Stomach (tissue), 8 donors: ENCODE measurements at regions not wholly inside any gene's neighbourhood (a gene's known extent, or its start where the extent isn't known, plus 50 kb on each side); places are given as distances from the start of the nearest gene placed in this dataset.

Experiments used
- DNase-seq, 2 donors: peaks; one replicate each; pipeline versions ENCODE4 v3.0.0 to v3.0.0-alpha.2; 2013 to 2019
- H3K27ac ChIP-seq, 5 donors: fragments of 200-600 bp in 4 of 5; sonication (generic) in 4 of 5; one replicate each; pipeline ENCODE4 v1.5.1; 2013 to 2019; ENCODE audit warnings: mild to moderate bottlenecking in 1 of 5, moderate library complexity in 1 of 5
- H3K27me3 ChIP-seq, 3 donors: fragments of 200-600 bp; sonication (generic); one replicate each; pipeline ENCODE4 v1.5.1; 2017 to 2019; ENCODE audit warnings: mixed run types in 1 of 3
- H3K36me3 ChIP-seq, 4 donors: fragments of 200-600 bp; sonication (generic); 1 replicate in 3 of 4; 2 replicates in 1 of 4; pipeline ENCODE4 v1.5.1; 2016 to 2019
- H3K4me1 ChIP-seq, 4 donors: fragments of 200-600 bp; sonication (generic); one replicate each; pipeline ENCODE4 v1.5.1; 2016 to 2019
- H3K4me3 ChIP-seq, 4 donors: fragments of 200-600 bp; sonication (generic) in 3 of 4; one replicate each; pipeline ENCODE4 v1.5.1; 2016 to 2019; ENCODE audit warnings: mild to moderate bottlenecking in 1 of 4
- H3K9me3 ChIP-seq, 4 donors: fragments of 200-600 bp; sonication (generic); one replicate each; pipeline ENCODE4 v1.5.1; 2016 to 2019
- CTCF ChIP-seq, 7 experiments: fragments of 450-650 bp in 4 of 7; fragments of 200-600 bp in 3 of 7; sonication (generic) in 3 of 7; IDR thresholded peaks; one replicate each; pipeline ENCODE4 v1.5.1; 2016 to 2019; ENCODE audit warnings: antibody characterized with exemption in 7 of 7, control low read depth in 2 of 7, mild to moderate bottlenecking in 1 of 7
- EP300 ChIP-seq: sonication (generic); formaldehyde crosslinking; IDR thresholded peaks from one replicate; pipeline ENCODE4 v1.6.1; 2017; ENCODE audit warnings: antibody characterized with exemption
- POLR2A ChIP-seq, 4 donors: fragments of 450-650 bp; IDR thresholded peaks; one replicate each; pipeline ENCODE4 v1.6.1; 2016; ENCODE audit warnings: antibody characterized with exemption in 4 of 4, control low read depth in 2 of 4, mild to moderate bottlenecking in 1 of 4, moderate library complexity in 1 of 4
- POLR2AphosphoS5 ChIP-seq, 3 donors: sonication (generic); formaldehyde crosslinking; IDR thresholded peaks; one replicate each; pipeline ENCODE4 v1.6.1; 2016; ENCODE audit warnings: antibody characterized with exemption in 3 of 3
- WGBS, 5 donors: extraction: QIAGEN DNeasy Blood & Tissue Kit in 3 of 5; methylation state at CpG; one replicate each; pipeline versions ENCODE4 v1.1.5 to v1.1.7; 2013 to 2018; 5-methylcytosine and 5-hydroxymethylcytosine counted together
- intact Hi-C: fragments of 100-400 bp; cut with DNase I; formaldehyde crosslinking; loops from one replicate; pipeline ENCODE4 v1.15.1; 2023; ENCODE audit warnings: low total_unique reads
- donor health status: healthy with polysubstance abuse.
- donor health status: Bipolar disorder and iron deficiency.
- donor health status: healthy.

GRCh38 chr5:108620516-108620915, 127.2 kb upstream of the FER start:
- Histone ChIP-seq H3K4me3 (no peak overlapping the region), H3K27ac (no peak overlapping the region), H3K9me3 (no peaks in the 10 kb centered on the region), H3K36me3 (no peaks in the 10 kb centered on the region), H3K27me3 (no peaks in the 10 kb centered on the region), H3K4me1 (no peaks in the 10 kb centered on the region)
- WGBS, 5 donors, result 32 to 52% (median 45%) methylated on average over 6 of the region's 6 CpGs
- no peak for DNase-seq
- TF ChIP-seq CTCF (IDR thresholded peaks at IDR 0.05) (no peak), POLR2A (IDR thresholded peaks at IDR 0.05) (no peak), POLR2AphosphoS5 (IDR thresholded peaks at IDR 0.05) (no peak), EP300 (no peak)
- intact Hi-C loops, result no loop called here

- 88 to 93% (median 92%) methylated on average over 10 of the region's 10 CpGs for WGBS, 5 donors
- no peaks in the 10 kb centered on the region for H3K27me3 ChIP-seq
- intact Hi-C loops, result no loop called here
- DNase-seq, result no peak
- no peak overlapping the region for H3K4me3 ChIP-seq
- H3K4me1 ChIP-seq, result no peaks in the 10 kb centered on the region
- H3K36me3 ChIP-seq, result no peaks in the 10 kb centered on the region
- H3K27ac ChIP-seq, result no peak overlapping the region
- TF ChIP-seq POLR2AphosphoS5 (IDR thresholded peaks at IDR 0.05) (no peak), EP300 (no peak), CTCF (IDR thresholded peaks at IDR 0.05) (no peak), POLR2A (IDR thresholded peaks at IDR 0.05) (no peak)
- H3K9me3 ChIP-seq, result no peaks in the 10 kb centered on the region
Measured at GRCh38 chr5:108619815-108620214, 127.9 kb upstream of the FER start.

GRCh38 chr5:108617467-108618435, 129.9 kb upstream of the FER start:
- DNase-seq, result no peak
- no peak overlapping the region for H3K27ac ChIP-seq
- no peaks in the 10 kb centered on the region for H3K36me3 ChIP-seq
- H3K9me3 ChIP-seq, result peaks cover 0 to 5% (median 3%) of the 10 kb centered on the region in 4 donors
- H3K27me3 ChIP-seq, result no peaks in the 10 kb centered on the region
- 72 to 79% (median 78%) methylated on average over 8 of the region's 8 CpGs for WGBS, 5 donors
- H3K4me1 ChIP-seq, result no peaks in the 10 kb centered on the region
- intact Hi-C loops, result no loop called here
- no peak overlapping the region for H3K4me3 ChIP-seq
- no peak for TF ChIP-seq CTCF (IDR thresholded peaks at IDR 0.05)
- no peak for TF ChIP-seq POLR2A (IDR thresholded peaks at IDR 0.05)
- no peak for TF ChIP-seq POLR2AphosphoS5 (IDR thresholded peaks at IDR 0.05)
- TF ChIP-seq EP300, result no peak

- Histone ChIP-seq H3K4me1 (no peaks in the 10 kb centered on the region), H3K27ac (no peak overlapping the region), H3K4me3 (no peak overlapping the region), H3K27me3 (no peaks in the 10 kb centered on the region), H3K9me3 (peaks cover 0 to 12% (median 11%) of the 10 kb centered on the region in 4 donors), H3K36me3 (no peaks in the 10 kb centered on the region)
- TF ChIP-seq POLR2A (IDR thresholded peaks at IDR 0.05) (no peak), POLR2AphosphoS5 (IDR thresholded peaks at IDR 0.05) (no peak), EP300 (no peak), CTCF (IDR thresholded peaks at IDR 0.05) (no peak)
- no peak for DNase-seq
- intact Hi-C loops, result no loop called here
- 49 to 70% (median 65%) methylated on average over 2 of the region's 2 CpGs for WGBS, 5 donors
Measured at GRCh38 chr5:108615216-108615615, 132.5 kb upstream of the FER start.
